HG03045 (cell line): ENCODE measurements at regions not wholly inside any gene's neighbourhood (a gene's known extent, or its start where the extent isn't known, plus 50 kb on each side); places are given as distances from the start of the nearest gene placed in this dataset.
"Not testable (repeated sequence)": the region's sequence is repeated elsewhere in the genome, so short reads cannot be mapped to it uniquely, and the experiment has no call there.

Experiments
- ATAC-seq: cut with Tn5 transposase; IDR thresholded peaks from one replicate; pipeline ENCODE4 v1.9.1; 2021; ENCODE audit warnings: mild to moderate bottlenecking, moderate library complexity; ENCODE audit not compliant: unreplicated experiment

DNA sequence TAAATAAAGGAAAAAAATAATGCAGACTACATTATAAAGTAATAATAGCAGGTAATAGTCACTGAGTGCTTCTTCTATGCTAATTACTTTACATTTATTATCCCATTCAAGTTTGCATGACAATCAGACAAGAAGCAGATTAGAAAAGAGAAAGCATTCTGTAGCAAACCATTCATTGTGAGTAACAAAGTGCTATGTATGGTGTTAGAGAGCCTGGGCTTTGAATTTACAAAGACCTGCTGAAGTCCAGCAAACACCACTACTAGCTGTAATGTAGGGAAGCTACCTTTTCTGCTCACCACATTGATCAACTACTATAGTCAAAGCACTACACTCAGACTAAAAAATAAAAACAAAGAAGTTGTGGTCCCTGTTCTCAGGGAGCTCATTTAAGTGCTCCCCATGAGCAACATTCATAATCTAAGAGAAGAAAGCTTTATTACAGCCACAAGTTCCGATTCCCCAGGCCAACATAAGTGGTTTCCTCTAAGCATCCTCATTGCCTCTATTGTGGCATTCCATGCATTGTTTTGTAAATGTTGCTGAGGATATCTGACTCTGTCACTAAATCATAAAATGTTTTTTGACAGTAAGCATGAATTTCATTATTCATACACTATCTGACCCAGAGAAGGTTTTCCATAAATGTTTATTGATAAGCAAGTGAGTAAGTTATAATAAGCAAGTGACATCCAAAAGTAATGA is 108.5 kb downstream of the FOXD4L6 start:
- not testable (repeated sequence) for ATAC-seq

DNA sequence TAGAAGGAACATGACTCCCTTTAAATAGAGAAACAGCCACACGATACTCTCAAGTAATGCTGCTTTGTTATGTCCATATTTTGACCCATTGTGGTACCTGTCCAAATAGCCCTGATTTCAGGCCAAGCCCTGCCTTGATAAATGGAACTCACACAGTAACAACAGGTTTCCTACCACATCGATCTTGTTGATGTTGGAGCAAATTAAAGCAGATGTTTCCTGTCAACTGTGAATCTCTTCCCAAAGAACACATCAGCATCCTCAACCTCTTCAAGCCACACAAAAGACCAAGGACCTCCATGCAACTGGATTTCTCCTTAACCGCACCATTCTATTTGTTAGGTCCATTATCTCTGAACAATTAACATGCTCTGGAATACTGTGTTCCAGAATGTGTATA is 109.5 kb downstream of the FOXD4L6 start:
- not testable (repeated sequence) for ATAC-seq

DNA sequence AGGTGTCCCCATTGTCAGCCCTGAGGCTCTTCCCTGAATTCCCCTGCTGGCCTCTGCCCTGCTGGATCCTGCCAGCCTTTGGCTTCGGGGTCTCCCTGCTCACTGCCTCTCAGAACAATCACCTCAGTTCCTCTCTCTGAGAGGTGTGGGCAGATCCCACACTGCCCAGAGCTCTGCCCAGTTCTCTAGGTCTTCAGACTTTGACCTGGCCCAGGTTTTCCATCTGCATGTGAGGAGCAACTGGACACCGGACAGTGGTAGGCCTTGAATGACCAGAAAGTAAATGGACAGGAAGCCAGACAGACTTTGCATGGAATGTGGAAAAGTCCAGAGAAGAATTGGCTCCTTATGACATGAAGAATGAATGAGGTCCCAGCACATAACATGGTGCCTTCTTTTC is 111.8 kb downstream of the FOXD4L6 start:
- not testable (repeated sequence) for ATAC-seq

DNA sequence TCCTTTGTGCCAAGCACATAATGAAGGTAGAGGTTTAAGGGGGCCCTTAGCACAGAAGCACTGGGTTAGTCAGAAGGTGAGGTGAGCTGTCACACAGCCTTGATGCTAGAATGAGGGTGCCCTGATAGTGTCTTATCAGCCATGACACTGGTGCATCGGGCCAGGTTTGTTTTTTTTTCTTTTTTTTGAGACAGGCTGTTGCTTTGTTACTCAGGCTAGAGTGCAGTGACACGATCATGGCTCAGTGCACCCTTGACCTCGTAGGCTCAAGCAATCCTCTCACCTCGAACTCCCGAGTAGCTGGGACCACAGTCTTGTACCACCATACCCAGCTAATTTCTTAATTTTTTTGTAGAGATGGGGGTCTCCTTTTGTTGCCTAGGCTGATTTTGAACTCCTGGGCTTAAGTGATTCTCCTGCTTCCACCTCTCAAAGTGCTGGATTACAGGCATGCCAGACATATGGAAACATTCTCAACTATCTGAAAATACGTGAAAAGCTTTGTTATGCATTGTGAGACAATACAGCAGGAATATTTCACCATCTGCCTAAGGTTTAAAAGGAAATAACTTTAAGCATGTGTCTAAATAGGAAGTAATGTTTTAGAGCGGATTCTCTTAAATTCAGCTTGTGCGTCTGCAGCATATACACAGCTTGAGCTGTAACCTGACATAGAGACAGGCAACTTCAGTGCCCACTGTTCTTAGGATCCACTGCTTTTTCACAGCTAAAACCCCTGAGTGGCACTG is 128.4 kb downstream of the FOXD4L6 start:
- ATAC-seq, result not testable (repeated sequence)

DNA sequence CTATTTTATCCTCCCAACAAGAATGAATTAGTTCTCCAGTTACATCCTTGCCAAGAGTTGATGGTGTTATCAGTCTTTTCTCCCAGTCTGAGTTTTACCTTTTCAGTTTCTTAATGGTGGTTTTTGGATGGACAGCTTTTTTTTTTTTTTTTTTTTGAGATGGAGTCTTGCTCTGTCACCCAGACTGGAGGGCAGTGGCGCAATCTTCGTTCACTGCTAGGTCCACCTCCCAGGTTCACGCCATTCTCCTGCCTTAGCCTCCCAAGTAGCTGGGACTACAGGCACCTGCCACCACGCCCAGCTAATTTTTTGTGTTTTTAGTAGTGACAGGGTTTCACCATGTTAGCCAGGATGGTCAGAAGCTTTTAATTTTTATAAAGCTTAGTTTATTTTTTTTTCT is 133.0 kb downstream of the FOXD4L6 start:
- not testable (repeated sequence) for ATAC-seq

DNA sequence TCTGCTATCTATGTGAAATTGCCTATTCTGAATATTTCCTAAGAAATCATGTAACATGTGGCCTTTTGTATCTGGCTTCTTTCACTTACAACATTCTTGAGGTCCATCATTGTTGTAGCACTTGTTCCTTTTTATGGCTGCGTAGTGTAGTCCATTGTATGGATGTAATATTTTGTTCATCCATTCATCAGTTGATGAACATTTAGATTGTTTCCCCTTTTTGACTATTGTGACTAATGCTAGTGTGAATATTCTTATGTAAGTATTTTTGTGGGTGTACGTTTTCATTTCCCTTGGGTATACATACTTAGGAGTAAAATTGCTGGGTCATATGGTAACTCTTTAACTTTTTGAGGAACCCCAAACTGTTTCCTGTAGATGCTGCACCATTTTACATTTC is 134.6 kb downstream of the FOXD4L6 start:
- not testable (repeated sequence) for ATAC-seq

DNA sequence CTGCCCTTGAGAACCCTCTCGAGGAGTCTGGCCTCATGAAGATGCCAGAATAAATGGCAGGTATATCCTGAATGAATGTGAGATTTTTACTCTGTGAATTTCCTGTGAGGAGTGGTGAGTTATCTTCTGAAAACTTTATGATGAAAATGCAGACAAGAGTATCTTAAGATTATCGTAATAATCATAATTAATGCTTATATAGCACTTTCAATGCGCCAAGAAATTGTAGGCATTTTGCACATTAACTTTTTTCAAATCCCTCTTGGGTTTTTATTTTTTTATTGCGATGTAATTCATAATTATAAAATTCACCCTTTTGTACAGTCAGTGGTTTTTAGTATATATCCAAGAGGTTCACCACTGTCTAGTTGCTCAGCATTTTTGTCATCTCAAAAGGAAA is 135.1 kb downstream of the FOXD4L6 start:
- not testable (repeated sequence) for ATAC-seq

DNA sequence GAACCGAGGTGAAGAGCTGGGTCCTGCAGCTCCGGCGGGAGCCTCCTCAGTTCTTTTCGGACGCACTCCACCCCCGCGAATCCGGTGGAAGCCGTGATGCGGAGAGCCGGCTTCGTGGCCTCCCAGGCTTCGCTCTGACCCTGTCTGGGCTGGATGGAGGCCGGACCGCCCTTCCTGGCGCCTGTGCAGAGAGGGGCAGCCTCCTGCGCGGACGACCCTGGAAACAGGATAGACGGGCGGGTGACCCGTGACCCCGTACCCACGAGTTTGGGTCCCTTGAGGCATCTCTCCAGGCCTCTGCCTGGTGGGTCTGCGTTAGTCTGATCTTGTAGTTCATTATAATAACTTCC is 136.0 kb downstream of the FOXD4L6 start:
- peak; percentile 31 for ATAC-seq

DNA sequence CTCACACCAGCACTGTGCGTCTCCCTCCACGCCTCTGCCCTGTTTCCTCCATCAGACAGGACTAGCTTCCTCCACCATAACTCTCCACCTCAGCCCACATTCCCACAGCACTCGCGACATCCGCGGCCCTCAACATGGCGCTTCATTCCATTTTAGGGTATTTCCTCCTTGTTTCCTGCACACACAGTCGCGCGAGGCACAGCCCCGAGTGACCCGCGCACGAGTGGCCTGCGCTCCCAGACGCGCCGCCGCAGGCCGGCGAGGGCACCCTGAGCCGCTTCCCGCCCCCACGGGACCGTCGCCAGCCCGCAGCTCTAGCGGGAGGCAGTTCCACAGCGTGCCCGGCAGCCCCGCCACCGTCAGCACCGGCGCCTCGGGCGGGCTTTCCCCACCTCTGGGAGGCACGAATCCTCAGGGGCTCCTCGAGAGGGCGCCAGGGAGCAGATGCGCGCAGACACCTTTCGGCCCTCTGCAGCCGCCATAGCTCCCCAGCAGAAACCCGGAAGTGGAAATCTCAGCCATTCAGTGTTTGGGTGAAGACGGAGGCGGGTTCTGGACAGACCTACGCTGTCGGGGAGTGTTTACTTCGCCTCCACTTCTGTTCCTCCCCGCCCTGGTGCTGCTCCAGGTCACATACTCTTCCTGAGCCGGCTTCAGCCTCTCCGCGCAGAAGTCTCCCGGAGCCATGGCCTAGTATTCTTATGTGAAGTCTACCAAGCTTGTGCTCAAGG is 136.6 kb downstream of the FOXD4L6 start:
- ATAC-seq, result peak; percentile 100

DNA sequence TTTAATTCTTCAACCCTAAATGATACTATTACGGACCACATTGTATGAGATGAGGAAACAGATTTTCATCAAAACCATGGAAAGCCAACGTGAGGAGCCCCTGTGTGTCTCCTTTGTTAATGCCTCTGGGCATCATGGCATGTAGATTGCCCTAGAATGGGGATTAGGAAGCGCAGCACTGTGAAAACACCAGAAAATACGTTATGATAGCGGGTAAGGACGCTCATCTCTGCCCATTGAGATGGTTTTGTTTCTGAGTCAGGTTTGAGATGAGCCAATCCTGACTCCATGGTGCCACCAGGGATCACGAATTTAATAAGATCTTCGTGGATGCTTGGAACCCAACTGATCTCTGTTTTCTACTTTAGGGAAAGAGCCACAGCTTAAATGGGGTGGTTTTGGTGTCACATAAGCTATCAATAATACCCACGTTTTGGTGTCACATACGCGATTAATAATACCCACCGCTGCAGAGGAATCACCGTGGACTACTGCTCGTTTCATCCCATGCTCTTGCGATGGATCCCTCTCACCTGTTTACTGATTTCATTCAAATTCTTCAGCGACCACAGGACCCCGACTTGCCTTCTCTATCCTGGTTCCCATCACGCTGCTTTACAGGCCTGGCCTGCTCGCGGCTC is 137.3 kb downstream of the FOXD4L6 start:
- not testable (repeated sequence) for ATAC-seq

DNA sequence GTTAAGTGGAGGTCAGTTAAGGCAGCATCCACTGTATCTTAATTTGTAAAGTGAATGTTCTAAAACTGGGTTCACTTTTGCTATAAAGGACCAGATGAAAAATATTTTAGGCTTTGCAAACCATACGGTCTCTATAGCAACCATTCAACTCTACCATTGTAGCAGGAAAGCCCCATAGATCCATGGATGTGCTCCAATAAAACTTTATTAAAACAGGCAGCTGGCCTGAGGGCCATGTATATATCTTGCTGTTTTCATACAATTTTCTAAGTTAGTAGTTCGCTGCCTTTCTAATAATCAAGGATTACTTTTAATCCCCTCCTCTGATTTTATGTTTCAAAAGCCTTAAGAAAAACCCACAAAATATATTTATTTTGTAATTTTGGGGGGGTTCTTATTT is 142.1 kb downstream of the FOXD4L6 start:
- ATAC-seq, result not testable (repeated sequence)

DNA sequence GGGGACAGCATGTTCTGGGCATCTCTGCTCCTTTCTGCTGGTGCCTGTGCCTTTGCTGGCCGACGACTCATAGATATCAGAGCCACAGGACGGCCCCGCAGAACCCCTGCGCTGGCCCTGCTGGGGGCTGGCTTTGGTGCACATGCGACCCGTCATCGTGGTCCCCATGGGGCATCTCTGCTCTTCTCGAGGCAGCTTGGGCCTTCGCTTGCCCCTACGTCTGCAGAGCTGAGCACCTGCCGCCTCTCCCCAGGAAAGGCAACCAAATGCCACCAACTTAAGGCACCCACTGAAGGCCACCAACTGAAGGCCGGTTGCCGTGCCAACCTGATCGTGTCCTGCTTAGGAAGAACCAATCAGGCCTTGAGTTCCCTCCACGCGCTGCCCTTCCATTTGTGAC is 153.1 kb downstream of the FOXD4L6 start:
- not testable (repeated sequence) for ATAC-seq

DNA sequence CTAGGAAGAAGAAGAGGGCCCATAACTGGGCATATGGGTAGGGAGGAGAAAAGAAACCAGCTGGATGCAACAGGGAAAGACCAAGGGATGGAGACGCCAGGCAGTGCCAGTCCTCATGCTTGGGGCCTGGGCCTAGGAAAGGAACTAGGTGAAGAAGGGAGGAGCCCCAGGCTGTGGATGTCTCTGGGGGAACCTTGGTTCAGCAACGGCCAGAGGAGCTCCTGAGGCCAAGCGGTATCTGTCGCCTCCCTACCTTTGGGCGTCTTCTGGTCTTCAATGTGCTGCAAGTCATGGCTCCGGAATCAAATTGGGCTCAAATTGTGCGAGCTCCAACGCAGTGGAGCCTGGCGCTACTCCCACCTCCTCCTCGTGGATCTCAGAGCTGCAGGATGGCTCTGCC is 153.6 kb downstream of the FOXD4L6 start:
- not testable (repeated sequence) for ATAC-seq

DNA sequence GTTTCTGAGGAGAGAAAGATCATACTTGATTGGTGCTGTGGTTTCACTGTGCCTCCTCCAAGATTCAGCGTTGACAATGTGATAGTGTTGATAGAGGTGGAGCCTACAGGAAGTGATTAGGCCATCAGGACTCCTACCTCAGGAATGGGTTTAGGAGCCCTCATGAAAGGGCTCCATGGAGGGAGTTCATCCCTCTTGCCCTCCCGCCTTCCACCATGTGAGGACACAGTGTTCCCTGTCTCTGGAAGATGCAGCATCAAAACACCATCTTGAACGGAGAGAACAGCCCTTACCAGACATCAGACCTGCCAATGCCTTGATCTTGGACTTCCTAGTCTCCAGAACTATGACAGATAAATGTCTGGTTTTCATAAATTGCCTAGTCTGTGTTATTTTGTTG is 156.7 kb downstream of the FOXD4L6 start:
- ATAC-seq, result not testable (repeated sequence)

DNA sequence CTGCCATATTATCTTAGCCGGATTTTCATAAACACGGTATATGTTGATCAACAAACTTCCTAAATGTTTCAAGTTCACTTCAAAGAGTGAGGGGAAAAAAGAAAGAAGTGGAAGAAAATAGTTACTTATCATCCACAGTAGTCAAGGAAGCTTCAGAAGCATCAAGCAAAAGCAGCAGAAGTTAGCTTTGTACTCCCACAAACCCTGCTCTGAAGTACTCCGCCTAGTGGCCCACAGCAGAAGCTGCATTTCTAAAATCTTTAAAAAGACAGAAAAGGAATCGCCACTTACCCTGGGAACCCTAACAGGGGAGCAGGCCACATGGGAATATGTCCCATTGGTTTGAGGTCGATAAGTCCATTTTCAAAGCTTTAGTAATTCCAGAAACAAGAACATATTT is 158.1 kb downstream of the FOXD4L6 start:
- ATAC-seq, result not testable (repeated sequence)

DNA sequence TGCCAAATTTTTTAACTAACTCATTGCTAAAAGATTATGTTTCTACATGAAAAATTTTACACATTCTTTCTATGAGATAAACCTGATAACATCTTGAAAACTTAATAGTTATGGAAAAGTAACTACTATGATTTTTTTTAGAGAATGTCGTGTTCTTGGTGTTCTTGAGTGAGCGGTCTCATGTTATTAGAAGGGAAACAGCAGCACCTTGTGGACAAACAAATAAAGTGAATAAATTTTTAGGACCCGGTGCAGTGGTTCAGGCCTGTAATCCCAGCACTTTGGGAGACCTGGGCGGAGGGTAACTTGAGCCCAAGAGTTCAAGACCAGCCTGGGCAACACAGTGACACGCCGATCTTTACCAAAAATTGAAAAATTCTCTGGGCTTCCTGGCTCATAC is 166.0 kb downstream of the FOXD4L6 start:
- not testable (repeated sequence) for ATAC-seq

DNA sequence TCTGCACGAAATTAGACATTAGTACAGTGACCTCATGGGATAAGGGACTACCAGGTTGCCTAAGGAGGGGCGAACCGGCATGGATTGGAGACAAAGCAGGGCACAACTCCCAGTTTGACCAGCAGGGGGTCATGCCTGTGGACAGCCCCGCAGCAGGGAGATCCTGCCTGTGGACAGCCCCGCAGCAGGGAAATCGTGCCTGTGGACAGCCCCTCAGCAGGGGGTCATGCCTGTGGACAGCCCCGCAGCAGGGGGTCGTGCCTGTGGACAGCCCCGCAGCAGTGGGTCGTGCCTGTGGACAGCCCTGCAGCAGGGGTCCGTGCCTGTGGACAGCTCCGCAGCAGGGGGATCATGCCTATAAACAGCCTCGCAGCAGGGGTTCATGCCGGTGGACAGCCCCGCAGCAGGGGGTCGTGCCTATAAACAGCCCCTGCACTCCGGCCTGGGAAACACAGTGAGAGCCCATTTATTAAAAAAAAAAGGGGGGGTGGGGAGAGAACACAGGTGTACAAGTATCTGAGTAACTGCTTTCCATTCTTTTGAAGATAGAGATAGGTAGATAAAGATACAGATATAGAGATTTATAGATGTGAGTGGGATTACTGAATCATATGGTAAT is 176.5 kb downstream of the FOXD4L6 start:
- not testable (repeated sequence) for ATAC-seq

DNA sequence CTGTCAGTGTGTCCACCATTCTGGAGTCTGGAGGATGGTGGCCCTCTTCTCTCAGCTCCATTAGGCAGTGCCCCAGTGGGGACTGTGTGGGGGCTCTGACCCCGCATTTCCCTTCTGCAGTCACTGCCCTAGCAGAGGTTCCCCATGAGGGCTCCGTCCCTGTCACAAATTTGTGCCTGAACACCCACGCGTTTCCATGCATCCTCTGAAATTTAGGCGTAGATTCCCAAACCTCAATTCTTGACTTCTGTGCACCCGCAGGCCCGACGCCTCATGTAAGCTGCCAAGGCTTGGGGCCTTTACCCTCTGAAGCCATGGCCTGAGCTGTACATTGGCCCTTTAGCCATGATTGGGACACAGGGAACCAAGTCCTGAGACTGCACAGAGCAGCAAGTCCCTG is 182.3 kb downstream of the FOXD4L6 start:
- not testable (repeated sequence) for ATAC-seq

DNA sequence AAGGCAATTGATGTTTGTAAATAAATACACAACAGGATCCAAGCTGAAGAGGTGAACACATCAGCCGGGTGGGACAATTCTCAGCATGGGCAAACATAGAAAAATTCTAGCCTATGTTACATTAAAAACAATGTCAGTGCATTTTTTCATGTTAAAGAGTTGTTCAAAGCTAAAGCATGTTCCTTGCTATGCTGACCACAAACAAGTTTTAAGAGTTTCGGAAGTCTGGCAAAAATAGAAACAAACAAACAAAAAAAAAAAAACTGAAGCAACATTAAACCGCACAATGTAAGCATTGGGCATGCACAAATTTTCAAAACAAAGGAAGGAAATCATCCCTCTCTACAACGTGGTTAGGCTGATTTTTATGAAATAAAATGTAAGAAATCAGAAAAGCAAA is 185.8 kb downstream of the FOXD4L6 start:
- not testable (repeated sequence) for ATAC-seq

DNA sequence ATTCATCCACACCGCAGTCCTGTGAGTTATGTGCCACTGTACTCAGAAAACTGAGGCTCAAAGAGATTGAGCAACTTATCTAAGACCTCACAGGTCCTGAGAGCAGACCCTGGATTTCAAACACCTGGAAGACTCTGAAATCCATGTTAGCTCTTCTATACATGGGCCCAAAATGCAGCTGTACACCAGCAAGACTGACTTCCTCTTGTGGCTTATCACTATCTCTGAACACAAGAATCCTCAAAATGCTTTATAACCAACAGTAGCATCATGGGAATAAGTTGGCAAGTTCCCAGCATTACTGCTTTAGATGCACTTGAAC is 188.6 kb downstream of the FOXD4L6 start:
- ATAC-seq, result not testable (repeated sequence)
